Liver (tissue), 8 donors: ENCODE measurements at regions not wholly inside any gene's neighbourhood (a gene's known extent, or its start where the extent isn't known, plus 50 kb on each side); places are given as distances from the start of the nearest gene placed in this dataset.

Experiments used
- DNase-seq: peaks from one replicate; pipeline ENCODE4 v3.0.0-alpha.2; 2017; ENCODE audit warnings: low spot score
- H3K27ac ChIP-seq, 2 donors: one replicate each; pipeline ENCODE4 v1.7.0; 2013; ENCODE audit warnings: inconsistent platforms in 2 of 2, low read length in 2 of 2, control low read depth in 1 of 2, low read depth in 1 of 2, mild to moderate bottlenecking in 1 of 2
- H3K27me3 ChIP-seq, 4 donors: one replicate each; pipeline versions ENCODE4 v1.6.1 to v1.7.0; 2013; ENCODE audit warnings: low read length in 3 of 4, inconsistent platforms in 1 of 4, mild to moderate bottlenecking in 1 of 4, moderate library complexity in 1 of 4; ENCODE audit not compliant: control insufficient read depth in 4 of 4, insufficient read depth in 4 of 4
- H3K36me3 ChIP-seq, 4 donors: one replicate each; pipeline versions ENCODE4 v1.6.1 to v1.7.0; 2013; ENCODE audit warnings: low read length in 3 of 4, mild to moderate bottlenecking in 3 of 4, low read depth in 1 of 4, moderate library complexity in 1 of 4; ENCODE audit not compliant: control insufficient read depth in 4 of 4, insufficient read depth in 3 of 4
- H3K4me1 ChIP-seq, 4 donors: one replicate each; pipeline versions ENCODE4 v1.6.1 to v1.7.0; 2013; ENCODE audit warnings: low read length in 3 of 4, mild to moderate bottlenecking in 3 of 4, moderate library complexity in 1 of 4; ENCODE audit not compliant: control insufficient read depth in 4 of 4, insufficient read depth in 4 of 4
- H3K4me3 ChIP-seq, 3 donors: one replicate each; pipeline versions ENCODE4 v1.6.1 to v1.7.0; 2013; ENCODE audit warnings: low read length in 3 of 3, control low read depth in 1 of 3, low read depth in 1 of 3, mild to moderate bottlenecking in 1 of 3
- H3K9ac ChIP-seq, 2 donors: one replicate each; pipeline ENCODE4 v1.7.0; 2013; ENCODE audit warnings: low read length in 2 of 2, mild to moderate bottlenecking in 2 of 2, moderate library complexity in 2 of 2, control low read depth in 1 of 2, low read depth in 1 of 2
- H3K9me3 ChIP-seq, 4 donors: one replicate each; pipeline versions ENCODE4 v1.6.1 to v1.7.0; 2013; ENCODE audit warnings: low read length in 3 of 4; ENCODE audit not compliant: control insufficient read depth in 4 of 4
- ATF3 ChIP-seq: IDR thresholded peaks from 2 replicates; pipeline ENCODE4 v1.6.1; 2016; ENCODE audit warnings: antibody characterized with exemption
- CTCF ChIP-seq: fragments of 150-350 bp; IDR thresholded peaks from 2 replicates; pipeline ENCODE4 v1.5.1; 2017; ENCODE audit warnings: improper control_type of control experiment, low read depth, low read length; ENCODE audit not compliant: missing input control
- EGR1 ChIP-seq, 2 donors: IDR thresholded peaks; 2 replicates each; pipeline ENCODE4 v1.6.1; 2016 to 2018; ENCODE audit warnings: antibody characterized with exemption in 2 of 2, low read depth in 2 of 2
- FOXA1 ChIP-seq: IDR thresholded peaks from 2 replicates; pipeline ENCODE4 v1.6.1; 2016; ENCODE audit warnings: antibody characterized with exemption
- FOXA2 ChIP-seq: IDR thresholded peaks from 2 replicates; pipeline ENCODE4 v1.6.1; 2016; ENCODE audit warnings: antibody characterized with exemption
- GABPA ChIP-seq, 2 donors: IDR thresholded peaks in 1 of 2; conservative IDR thresholded peaks in 1 of 2; 2 replicates each; pipeline ENCODE4 v1.6.1; 2016; ENCODE audit warnings: antibody characterized with exemption in 2 of 2, mild to moderate bottlenecking in 1 of 2, moderate library complexity in 1 of 2
- HNF4A ChIP-seq, 2 donors: conservative IDR thresholded peaks; 2 replicates each; pipeline ENCODE4 v1.6.1; 2016; ENCODE audit warnings: antibody characterized with exemption in 2 of 2, mild to moderate bottlenecking in 2 of 2
- HNF4G ChIP-seq: IDR thresholded peaks from 2 replicates; pipeline ENCODE4 v1.6.1; 2016; ENCODE audit warnings: antibody characterized with exemption
- JUND ChIP-seq, 2 donors: IDR thresholded peaks; 2 replicates each; pipeline ENCODE4 v1.6.1; 2016; ENCODE audit warnings: antibody characterized with exemption in 2 of 2
- MAX ChIP-seq: IDR thresholded peaks from 2 replicates; pipeline ENCODE4 v1.6.1; 2016; ENCODE audit warnings: antibody characterized with exemption
- NR2F2 ChIP-seq: IDR thresholded peaks from 2 replicates; pipeline ENCODE4 v1.6.1; 2016; ENCODE audit warnings: antibody characterized with exemption
- RAD21 ChIP-seq, 2 donors: IDR thresholded peaks; 2 replicates each; pipeline ENCODE4 v1.6.1; 2016; ENCODE audit warnings: antibody characterized with exemption in 2 of 2, mild to moderate bottlenecking in 2 of 2
- REST ChIP-seq: IDR thresholded peaks from 2 replicates; pipeline ENCODE4 v1.6.1; 2016; ENCODE audit warnings: antibody characterized with exemption, mild to moderate bottlenecking
- RXRA ChIP-seq, 2 donors: IDR thresholded peaks; 2 replicates each; pipeline ENCODE4 v1.6.1; 2017 to 2018; ENCODE audit warnings: antibody characterized with exemption in 2 of 2, mild to moderate bottlenecking in 1 of 2
- SP1 ChIP-seq: IDR thresholded peaks from 2 replicates; pipeline ENCODE4 v1.6.1; 2018; ENCODE audit warnings: antibody characterized with exemption, mild to moderate bottlenecking
- TAF1 ChIP-seq: conservative IDR thresholded peaks from 2 replicates; pipeline ENCODE4 v1.6.1; 2016; ENCODE audit warnings: antibody characterized with exemption, mild to moderate bottlenecking
- YY1 ChIP-seq: IDR thresholded peaks from 2 replicates; pipeline ENCODE4 v1.6.1; 2016; ENCODE audit warnings: antibody characterized with exemption, mild to moderate bottlenecking
- ZBTB33 ChIP-seq: IDR thresholded peaks from 2 replicates; pipeline ENCODE4 v1.6.1; 2016; ENCODE audit warnings: antibody characterized with exemption
- WGBS: extraction: QIAGEN DNeasy Blood & Tissue Kit; methylation state at CpG from one replicate; pipeline ENCODE4 v1.1.7; 2013; 5-methylcytosine and 5-hydroxymethylcytosine counted together
- donor health status: healthy.
- donor health status: healthy.
- donor health status: healthy.
- donor health status: healthy.
- donor health status: healthy.

- Histone ChIP-seq H3K9me3 (peaks cover 0 to 5% (median 1%) of the 10 kb centered on the region in 4 donors), H3K9ac (no peak overlapping the region), H3K4me3 (no peak overlapping the region), H3K27ac (no peak overlapping the region), H3K36me3 (no peaks in the 10 kb centered on the region), H3K27me3 (peaks cover 0 to 5% (median under 1%) of the 10 kb centered on the region in 4 donors), H3K4me1 (no peaks in the 10 kb centered on the region)
- DNase-seq = no peak
- no peak for TF ChIP-seq RAD21 (IDR thresholded peaks at IDR 0.05)
- TF ChIP-seq HNF4G = no peak
- TF ChIP-seq FOXA1 = no peak
- no peak for TF ChIP-seq HNF4A (conservative IDR thresholded peaks at IDR 0.05)
- no peak for TF ChIP-seq CTCF
- no peak for TF ChIP-seq MAX
- no peak for TF ChIP-seq FOXA2
- no peak for TF ChIP-seq ZBTB33
- no peak for TF ChIP-seq RXRA (IDR thresholded peaks at IDR 0.05)
- no peak for TF ChIP-seq JUND (IDR thresholded peaks at IDR 0.05)
- no peak for TF ChIP-seq EGR1 (IDR thresholded peaks at IDR 0.05; ENCODE audit: low read depth in 2 of 2)
- TF ChIP-seq YY1 = no peak
- no peak for TF ChIP-seq GABPA (IDR thresholded peaks at IDR 0.05 in 1 of 2, conservative IDR thresholded peaks at IDR 0.05 in 1 of 2)
- 54% methylated on average over 8 of the region's 8 CpGs for WGBS
Observed at GRCh38 chr22:48187356-48187755, 1424.9 kb downstream of the TBC1D22A start.

- TF ChIP-seq HNF4G (no peak), MAX (no peak), REST (no peak), ATF3 (no peak), JUND (IDR thresholded peaks at IDR 0.05) (no peak), YY1 (no peak), HNF4A (conservative IDR thresholded peaks at IDR 0.05) (no peak), GABPA (IDR thresholded peaks at IDR 0.05 in 1 of 2, conservative IDR thresholded peaks at IDR 0.05 in 1 of 2) (no peak), SP1 (no peak), TAF1 (no peak), CTCF (no peak), NR2F2 (no peak), ZBTB33 (no peak), RXRA (IDR thresholded peaks at IDR 0.05) (no peak)
- peaks cover 0 to 3% (median 1%) of the 10 kb centered on the region in 4 donors for H3K9me3 ChIP-seq
- H3K4me3 ChIP-seq = no peak overlapping the region
- H3K27ac ChIP-seq = no peak overlapping the region
- no peak overlapping the region for H3K9ac ChIP-seq
- peaks cover 0 to 5% (median under 1%) of the 10 kb centered on the region in 4 donors for H3K27me3 ChIP-seq
- no peaks in the 10 kb centered on the region for H3K4me1 ChIP-seq
- H3K36me3 ChIP-seq = no peaks in the 10 kb centered on the region
- peak; percentile 9 for DNase-seq
- WGBS = 81% methylated on average over 10 of the region's 10 CpGs
Observed at GRCh38 chr22:48186146-48186790, 1423.8 kb downstream of the TBC1D22A start.
